Activated naive CD4-positive, alpha-beta T cell treated with anti-CD3 and anti-CD28 coated beads for 36 hours (primary cell): ENCODE measurements at regions not wholly inside any gene's neighbourhood (a gene's known extent, or its start where the extent isn't known, plus 50 kb on each side); places are given as distances from the start of the nearest gene placed in this dataset.
"Not testable (repeated sequence)": the region's sequence is repeated elsewhere in the genome, so short reads cannot be mapped to it uniquely, and the experiment has no call there.

Experiments
- CTCF ChIA-PET: fragments of 350-600 bp; sonication (Branson Sonifier 250); formaldehyde crosslinking; loops from one replicate; lab custom pipeline; 2021; ENCODE audit warnings: antibody characterized with exemption; lab: Charles Lee
- DNase-seq: peaks from one replicate; pipeline ENCODE4 v3.0.0-alpha.2; 2020
- H3K27ac Mint-ChIP-seq: one replicate; pipeline ENCODE4 v1.8.0; 2021; ENCODE audit warnings: mild to moderate bottlenecking, mixed read lengths
- H3K27me3 Mint-ChIP-seq: one replicate; pipeline ENCODE4 v1.8.0; 2021; ENCODE audit warnings: low read depth, mixed read lengths
- H3K36me3 Mint-ChIP-seq: one replicate; pipeline ENCODE4 v1.8.0; 2021; ENCODE audit warnings: low read depth, mixed read lengths
- H3K4me1 Mint-ChIP-seq: one replicate; pipeline ENCODE4 v1.8.0; 2021; ENCODE audit warnings: low read depth, mixed read lengths
- H3K4me3 Mint-ChIP-seq: one replicate; pipeline ENCODE4 v1.8.0; 2021; ENCODE audit warnings: mild to moderate bottlenecking, moderate library complexity, mixed read lengths
- H3K9me3 Mint-ChIP-seq: one replicate; pipeline ENCODE4 v1.8.0; 2021; ENCODE audit warnings: mixed read lengths
- intact Hi-C: fragments of 100-400 bp; cut with micrococcal nuclease; formaldehyde crosslinking; loops from one replicate; pipeline ENCODE4 v1.15.1; 2023

DNA sequence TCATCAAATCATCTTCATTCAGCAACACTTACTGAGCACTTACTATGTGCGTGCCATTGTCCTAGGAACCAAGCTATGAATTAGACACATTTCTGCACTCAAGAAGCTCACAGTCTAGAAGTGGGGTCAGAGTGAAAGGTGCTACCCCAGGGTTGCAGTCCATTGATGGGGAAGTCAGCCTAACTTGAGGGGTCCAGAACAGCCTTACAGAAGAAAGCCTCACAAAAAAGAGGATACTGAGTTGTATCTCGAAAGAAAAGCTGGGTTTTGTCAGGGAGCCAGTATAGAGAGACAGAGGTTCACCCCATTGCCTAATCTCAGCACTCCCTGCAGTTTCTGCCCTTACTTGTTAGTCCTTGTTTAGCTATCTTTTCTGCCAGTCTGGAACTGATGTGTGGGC is 153.1 kb upstream of the JUN start:
- Mint-ChIP-seq H3K27ac (no peak overlapping the region), H3K27me3 (no peaks in the 10 kb centered on the region), H3K36me3 (no peaks in the 10 kb centered on the region), H3K4me1 (peaks cover 25% of the 10 kb centered on the region), H3K4me3 (no peak overlapping the region), H3K9me3 (no peaks in the 10 kb centered on the region)
- intact Hi-C loops, result no loop called here
- CTCF ChIA-PET, result no interaction called here
- no peak for DNase-seq

DNA sequence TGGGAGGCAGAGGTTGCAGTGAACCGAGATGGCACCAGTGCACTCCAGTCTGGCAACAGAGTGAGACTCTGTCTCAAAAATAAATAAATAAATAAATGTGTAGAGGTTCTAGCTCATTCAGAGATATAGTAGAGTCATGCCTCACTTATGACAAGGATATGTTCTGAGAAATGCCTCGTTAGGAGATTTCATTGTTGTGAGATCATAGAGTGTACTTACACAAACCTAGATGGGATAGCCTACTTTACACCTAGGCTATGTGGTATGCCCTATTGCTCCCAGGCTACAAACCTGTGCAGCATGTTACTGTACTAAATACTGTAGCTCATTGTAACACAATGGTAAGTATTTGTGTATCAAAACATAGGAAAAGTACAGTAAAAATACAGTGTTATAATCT is 155.3 kb upstream of the JUN start:
- no peaks in the 10 kb centered on the region for H3K36me3 Mint-ChIP-seq
- no peak overlapping the region for H3K4me3 Mint-ChIP-seq
- H3K27ac Mint-ChIP-seq, result no peak overlapping the region
- DNase-seq, result no peak
- H3K27me3 Mint-ChIP-seq, result no peaks in the 10 kb centered on the region
- H3K4me1 Mint-ChIP-seq, result peaks cover 41% of the 10 kb centered on the region
- no peaks in the 10 kb centered on the region for H3K9me3 Mint-ChIP-seq
- intact Hi-C loops, result no loop called here
- CTCF ChIA-PET, result interaction anchor here (1.1 kb wide), 1 partner anchor 62 kb away, joined by 3 read pairs; no protein-coding TSS in a partner anchor

DNA sequence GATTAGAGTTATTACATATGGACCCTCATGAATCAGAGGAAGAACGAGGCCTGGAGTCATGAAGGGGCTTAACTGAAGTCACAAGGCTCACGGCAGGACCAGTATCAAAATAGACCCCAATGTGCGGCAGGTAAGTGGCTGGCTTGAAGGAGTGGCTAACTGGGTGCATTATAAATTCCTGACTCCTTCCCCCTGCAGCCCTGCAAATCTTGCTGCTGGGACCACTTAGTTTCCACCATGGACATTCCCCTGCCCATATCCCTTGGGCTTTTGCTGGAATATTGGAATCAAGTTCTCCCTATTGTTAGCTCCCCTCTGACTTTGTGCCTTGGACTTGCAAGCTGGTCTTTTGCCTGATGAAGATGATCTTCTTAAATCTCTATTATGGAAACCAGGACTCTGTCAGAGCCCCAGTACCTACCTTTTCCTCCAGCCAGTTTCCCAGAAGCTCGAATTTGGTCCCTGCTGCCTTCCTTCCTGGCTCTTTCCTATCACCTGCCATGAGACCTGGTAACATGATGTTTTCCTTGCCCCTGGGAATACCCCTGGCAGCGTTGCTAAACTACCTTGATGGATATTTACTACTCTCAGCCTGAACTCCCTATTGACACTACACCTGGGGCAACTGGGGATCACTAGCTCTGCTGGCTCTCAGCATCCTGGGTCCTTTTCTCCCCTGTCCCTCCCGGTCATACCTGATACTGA is 156.0 kb upstream of the JUN start:
- no peak overlapping the region for H3K27ac Mint-ChIP-seq
- no peak for DNase-seq
- H3K4me1 Mint-ChIP-seq, result peaks cover 47% of the 10 kb centered on the region
- H3K36me3 Mint-ChIP-seq, result no peaks in the 10 kb centered on the region
- no peak overlapping the region for H3K4me3 Mint-ChIP-seq
- no peaks in the 10 kb centered on the region for H3K27me3 Mint-ChIP-seq
- H3K9me3 Mint-ChIP-seq, result no peaks in the 10 kb centered on the region
- intact Hi-C loops, result loop anchor here (2.0 to 5.0 kb wide), 2 partner anchors 37 to 67 kb away; no protein-coding TSS in a partner anchor
- CTCF ChIA-PET, result interaction anchor here (1.1 to 1.2 kb wide), 2 partner anchors 20 to 61 kb away, joined by 3 to 4 read pairs; no protein-coding TSS in a partner anchor

DNA sequence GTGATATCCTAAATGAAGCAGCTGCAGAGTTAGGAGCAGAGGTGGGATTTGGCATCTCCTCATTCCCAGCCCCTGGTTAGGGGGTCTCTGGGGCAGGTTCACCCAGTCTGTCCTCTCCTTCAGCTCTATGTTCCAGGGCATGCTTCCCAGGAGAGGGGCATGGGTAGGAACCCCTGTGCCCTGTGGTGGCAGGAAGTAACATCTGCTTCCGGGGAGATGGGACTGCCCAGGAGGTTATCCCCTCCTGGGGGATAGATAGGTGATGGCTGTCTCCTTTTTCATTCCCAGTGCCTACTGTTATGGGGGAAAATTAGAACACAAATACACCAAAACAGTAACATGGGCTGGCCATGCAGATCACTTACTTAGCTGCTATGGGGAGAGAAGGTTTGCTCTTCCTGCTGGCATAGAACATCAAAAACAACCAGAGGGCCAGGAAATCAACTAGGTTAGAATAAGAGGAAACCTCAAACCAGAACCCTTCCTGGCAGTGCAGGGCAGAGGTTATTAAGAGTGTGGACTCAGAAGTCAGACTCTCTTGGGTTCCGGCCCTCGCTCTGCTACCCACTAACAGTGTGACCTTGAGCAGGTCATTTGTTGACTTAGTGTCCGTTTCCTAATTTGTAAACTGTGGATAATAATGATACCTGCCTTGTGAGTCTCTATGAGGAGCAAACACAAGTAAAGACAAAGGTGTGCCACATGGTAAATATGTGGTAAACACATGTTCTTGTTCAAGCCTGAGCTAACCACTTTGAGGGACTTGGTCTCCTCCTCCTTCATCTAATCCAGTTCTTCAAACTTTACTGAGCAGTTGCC is 157.8 kb upstream of the JUN start:
- Mint-ChIP-seq H3K4me3 (no peak overlapping the region), H3K27ac (peak overlapping the region; percentile 51), H3K9me3 (peaks cover 3% of the 10 kb centered on the region), H3K36me3 (no peaks in the 10 kb centered on the region), H3K4me1 (peaks cover 58% of the 10 kb centered on the region), H3K27me3 (no peaks in the 10 kb centered on the region)
- intact Hi-C loops, result loop anchor here (1.0 to 5.0 kb wide), 3 partner anchors 27 to 66 kb away; no protein-coding TSS in a partner anchor
- peak; percentile 48 for DNase-seq
- CTCF ChIA-PET, result interaction anchor here (0.7 to 1.6 kb wide), 3 partner anchors 24 to 160 kb away, joined by 3 read pairs; no protein-coding TSS in a partner anchor

DNA sequence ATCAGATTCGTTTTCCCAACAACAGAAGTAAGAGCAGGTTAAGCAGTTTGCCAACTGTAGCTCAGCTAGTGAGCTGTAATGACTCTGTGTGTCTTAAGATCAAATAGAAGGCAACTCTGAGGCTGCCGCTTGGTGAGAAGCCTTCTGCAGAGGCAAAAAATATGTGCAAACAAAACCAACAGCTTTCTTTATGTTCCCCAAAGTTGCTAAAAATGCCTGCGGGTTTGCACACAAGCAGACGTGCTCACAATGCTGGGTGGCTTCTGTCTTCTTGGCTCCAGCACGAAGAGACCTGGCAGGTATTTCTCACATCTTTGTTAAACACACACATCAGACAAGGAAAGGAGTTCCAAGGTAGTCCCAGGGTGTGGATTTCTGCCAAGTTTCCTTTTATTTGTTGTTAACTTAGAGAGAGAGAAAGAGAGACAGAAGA is 158.9 kb upstream of the JUN start:
- peaks cover 3% of the 10 kb centered on the region for H3K9me3 Mint-ChIP-seq
- intact Hi-C loops, result loop anchor here (1.0 to 5.0 kb wide), 2 partner anchors 26 to 65 kb away; no protein-coding TSS in a partner anchor
- peak; percentile 28 for DNase-seq
- peaks cover 58% of the 10 kb centered on the region for H3K4me1 Mint-ChIP-seq
- H3K27ac Mint-ChIP-seq, result no peak overlapping the region
- CTCF ChIA-PET, result interaction anchor here (0.6 to 1.6 kb wide), 4 partner anchors 21 to 757 kb away, joined by 3 read pairs; no protein-coding TSS in a partner anchor
- H3K36me3 Mint-ChIP-seq, result no peaks in the 10 kb centered on the region
- no peak overlapping the region for H3K4me3 Mint-ChIP-seq
- no peaks in the 10 kb centered on the region for H3K27me3 Mint-ChIP-seq

DNA sequence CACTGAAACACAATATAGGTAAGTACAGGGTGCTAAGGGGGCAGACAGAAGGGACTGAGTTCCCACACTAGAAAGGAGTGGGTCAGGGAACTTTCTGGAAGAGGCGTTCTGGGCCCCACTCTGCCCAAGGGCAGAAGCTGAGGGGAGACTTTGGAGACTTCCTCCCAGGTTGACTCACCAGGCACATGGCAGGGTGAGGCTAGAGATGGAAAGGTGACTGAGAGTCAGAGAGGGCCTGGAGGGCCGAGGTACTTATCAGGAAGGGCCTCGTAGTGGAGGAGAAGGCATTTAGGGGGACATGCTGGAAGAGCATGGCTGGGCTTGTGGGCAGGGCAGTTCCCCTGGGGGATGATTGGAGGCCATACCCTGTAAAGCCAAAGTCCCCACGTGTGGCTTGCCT is 159.9 kb upstream of the JUN start:
- Mint-ChIP-seq H3K27me3 (no peaks in the 10 kb centered on the region), H3K4me3 (no peak overlapping the region), H3K27ac (peak overlapping the region; percentile 32), H3K4me1 (peaks cover 63% of the 10 kb centered on the region), H3K36me3 (no peaks in the 10 kb centered on the region), H3K9me3 (peaks cover 3% of the 10 kb centered on the region)
- intact Hi-C loops, result loop anchor here (1.0 to 5.0 kb wide), 2 partner anchors 40 to 64 kb away; no protein-coding TSS in a partner anchor
- CTCF ChIA-PET, result no interaction called here
- DNase-seq, result peak; percentile 18

DNA sequence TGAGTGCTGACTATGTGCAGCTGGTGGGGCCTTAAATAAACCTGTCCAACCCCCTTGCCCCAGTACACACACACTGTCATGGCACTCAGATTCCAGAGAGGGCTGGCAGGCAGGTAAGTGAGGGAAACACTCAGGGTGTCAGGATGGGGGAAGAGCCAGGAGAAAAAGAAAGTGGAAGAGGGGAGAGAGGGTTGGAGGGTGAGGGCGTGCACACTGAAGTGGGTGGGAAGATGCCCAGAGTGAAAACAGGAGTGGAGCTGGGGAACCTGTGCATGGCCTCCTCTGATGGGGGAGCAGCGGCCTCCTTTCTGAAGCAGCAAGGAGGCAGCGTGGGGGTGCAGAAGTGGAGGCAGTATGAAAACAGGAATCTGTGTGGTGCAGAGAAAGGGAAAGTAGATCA is 160.6 kb upstream of the JUN start:
- intact Hi-C loops, result loop anchor here (1.0 to 5.0 kb wide), 2 partner anchors 41 to 63 kb away; no protein-coding TSS in a partner anchor
- Mint-ChIP-seq H3K4me1 (peaks cover 69% of the 10 kb centered on the region), H3K9me3 (peaks cover 3% of the 10 kb centered on the region), H3K27me3 (no peaks in the 10 kb centered on the region), H3K27ac (no peak overlapping the region), H3K36me3 (no peaks in the 10 kb centered on the region), H3K4me3 (no peak overlapping the region)
- no peak for DNase-seq
- CTCF ChIA-PET, result no interaction called here

DNA sequence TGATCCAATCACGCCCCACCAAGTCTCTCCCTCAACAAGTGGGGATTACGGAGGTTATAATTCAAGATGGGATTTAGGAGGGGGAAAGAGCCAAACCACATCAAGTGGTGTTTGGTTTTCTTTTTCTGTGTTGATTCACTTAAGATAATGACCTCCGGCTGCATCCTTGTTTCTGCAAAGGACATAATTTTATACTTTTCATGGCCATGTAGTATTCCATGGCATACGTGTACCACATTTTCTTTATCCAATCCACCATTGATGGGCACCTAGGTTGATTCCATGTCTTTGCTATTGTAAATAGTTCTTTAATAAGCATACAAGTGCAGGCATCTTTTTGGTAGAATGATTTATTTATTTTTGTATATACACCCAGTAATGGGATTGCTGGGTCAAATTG is 162.5 kb upstream of the JUN start:
- Mint-ChIP-seq H3K36me3 (no peaks in the 10 kb centered on the region), H3K4me1 (peaks cover 59% of the 10 kb centered on the region), H3K27ac (no peak overlapping the region)

DNA sequence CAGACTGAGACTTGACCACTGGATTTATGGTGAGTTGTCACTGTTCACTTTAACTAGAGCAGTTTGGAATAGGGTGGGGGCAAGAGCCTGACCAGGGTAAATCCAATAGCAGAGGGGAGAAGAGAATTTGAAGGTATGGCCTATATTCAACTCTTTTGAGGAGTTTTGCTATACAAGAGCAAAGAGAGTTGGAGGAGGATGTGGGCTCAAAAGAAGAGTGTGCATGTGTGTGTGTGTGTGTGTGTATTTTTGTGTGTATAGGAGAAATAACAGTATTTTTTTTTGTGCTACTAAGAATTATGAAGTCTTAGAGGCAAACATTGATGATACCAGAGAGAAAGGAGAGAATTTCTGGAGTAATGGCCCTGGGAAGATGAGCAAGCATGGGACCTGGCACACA is 164.8 kb upstream of the JUN start:
- H3K4me3 Mint-ChIP-seq, result no peak overlapping the region
- no peaks in the 10 kb centered on the region for H3K36me3 Mint-ChIP-seq
- intact Hi-C loops, result no loop called here
- H3K4me1 Mint-ChIP-seq, result peaks cover 37% of the 10 kb centered on the region
- DNase-seq, result no peak
- CTCF ChIA-PET, result interaction anchor here (1.0 kb wide), 1 partner anchor 15 kb away, joined by 3 read pairs; no protein-coding TSS in a partner anchor
- H3K27me3 Mint-ChIP-seq, result no peaks in the 10 kb centered on the region
- peaks cover 3% of the 10 kb centered on the region for H3K9me3 Mint-ChIP-seq
- H3K27ac Mint-ChIP-seq, result no peak overlapping the region

More for the DNA sequence above, 162.5 kb upstream of the JUN start:
- Mint-ChIP-seq H3K27me3 (no peaks in the 10 kb centered on the region), H3K9me3 (peaks cover 3% of the 10 kb centered on the region), H3K4me3 (no peak overlapping the region)
- CTCF ChIA-PET, result no interaction called here
- intact Hi-C loops, result no loop called here
- DNase-seq, result no peak

DNA sequence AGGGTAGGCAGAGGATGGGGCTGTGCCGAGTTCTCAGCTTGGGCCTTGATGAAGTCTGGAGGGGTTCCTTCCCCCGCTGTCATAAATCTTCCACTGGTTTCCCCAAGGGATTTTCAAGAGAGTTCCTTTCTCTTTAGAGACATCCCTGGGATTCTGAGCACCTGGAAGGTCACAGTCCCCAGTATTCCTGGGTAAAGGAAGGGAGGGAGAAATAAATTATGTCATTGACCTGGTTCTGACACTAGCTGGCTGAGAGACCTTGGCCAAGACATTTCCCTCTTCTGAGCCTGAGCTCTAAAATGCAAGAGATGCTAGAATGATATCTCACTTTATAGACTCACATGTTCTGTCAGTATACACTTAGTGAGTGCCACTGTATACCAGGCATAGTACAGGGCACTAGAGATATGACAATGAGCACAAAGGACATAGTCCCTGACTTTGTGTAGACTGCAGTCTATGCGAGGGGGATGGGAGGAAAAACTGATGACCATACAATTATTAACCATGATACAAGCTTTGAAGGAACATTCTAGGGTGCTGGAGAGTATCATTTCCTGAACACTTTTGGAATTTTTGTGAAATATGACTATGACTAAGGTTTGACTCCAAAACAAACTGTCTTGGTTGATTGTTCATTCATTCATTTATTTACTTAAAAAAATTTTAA is 165.8 kb upstream of the JUN start:
- H3K27me3 Mint-ChIP-seq, result no peaks in the 10 kb centered on the region
- H3K36me3 Mint-ChIP-seq, result no peaks in the 10 kb centered on the region
- CTCF ChIA-PET, result interaction anchor here (0.6 to 1.0 kb wide), 2 partner anchors 16 to 208 kb away, joined by 3 to 5 read pairs; no protein-coding TSS in a partner anchor
- no peak for DNase-seq
- intact Hi-C loops, result no loop called here
- H3K27ac Mint-ChIP-seq, result no peak overlapping the region
- no peak overlapping the region for H3K4me3 Mint-ChIP-seq
- H3K9me3 Mint-ChIP-seq, result peaks cover 3% of the 10 kb centered on the region
- H3K4me1 Mint-ChIP-seq, result peaks cover 26% of the 10 kb centered on the region

DNA sequence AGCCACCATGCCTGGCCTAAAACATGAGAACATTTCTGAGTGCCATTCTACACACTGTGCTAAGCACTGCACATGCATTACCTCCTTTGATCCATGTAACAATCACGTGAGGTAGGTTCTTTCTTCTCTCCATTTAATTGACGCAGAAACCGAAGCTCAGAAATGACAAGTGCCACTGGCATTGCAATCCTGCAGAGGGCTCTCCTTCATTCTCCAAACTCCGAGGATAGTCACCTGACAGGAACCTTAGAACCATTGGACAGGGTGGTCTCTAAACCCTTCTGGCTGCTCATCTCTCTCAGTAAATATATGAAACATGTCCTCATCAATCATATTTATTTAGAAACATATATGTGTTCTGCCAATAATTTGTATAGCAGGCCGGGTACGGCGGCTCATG is 167.1 kb upstream of the JUN start:
- Mint-ChIP-seq H3K4me1 (peaks cover 17% of the 10 kb centered on the region), H3K4me3 (no peak overlapping the region), H3K9me3 (peaks cover 2% of the 10 kb centered on the region), H3K27me3 (no peaks in the 10 kb centered on the region), H3K27ac (no peak overlapping the region), H3K36me3 (no peaks in the 10 kb centered on the region)
- intact Hi-C loops, result no loop called here
- CTCF ChIA-PET, result no interaction called here
- DNase-seq, result no peak

DNA sequence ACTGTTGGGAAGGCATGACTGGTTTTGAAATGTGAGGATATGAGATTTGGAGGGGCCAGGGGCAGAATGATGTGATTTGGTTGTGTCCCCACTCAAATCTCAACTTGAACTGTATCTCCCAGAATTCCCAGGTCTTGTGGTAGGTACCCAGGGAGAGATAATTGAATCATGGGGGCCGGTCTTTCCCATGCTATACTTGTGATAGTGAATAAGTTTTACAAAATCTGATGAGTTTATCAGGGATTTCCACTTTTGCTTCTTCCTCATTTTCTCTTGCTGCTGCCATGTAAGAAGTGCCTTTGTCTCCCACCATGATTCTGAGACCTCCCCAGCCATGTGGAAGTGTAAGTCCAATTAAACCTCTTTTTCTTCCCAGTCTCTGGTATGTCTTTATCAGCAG is 170.1 kb upstream of the JUN start:
- intact Hi-C loops, H3K4me3 Mint-ChIP-seq, H3K27me3 Mint-ChIP-seq, DNase-seq, H3K9me3 Mint-ChIP-seq, H3K4me1 Mint-ChIP-seq, H3K27ac Mint-ChIP-seq, CTCF ChIA-PET, H3K36me3 Mint-ChIP-seq: not testable (repeated sequence)
